A549 (cell line): ENCODE measurements at regions not wholly inside any gene's neighbourhood (a gene's known extent, or its start where the extent isn't known, plus 50 kb on each side); places are given as distances from the start of the nearest gene placed in this dataset.
A peak's percentile ranks its signal among the peaks of the same experiment; 100 is the strongest.

Source experiments
- ATAC-seq, 2 experiments: fragments of 200-7000 bp in 1 of 2; fragments of >200 bp in 1 of 2; cut with Nextera tagmentation in 1 of 2; cut with Tn5 transposase in 1 of 2; 3 replicates each; pipeline versions ENCODE4 v1.8.0 to v1.9.1; 2018 to 2020; ENCODE audit warnings: mild to moderate bottlenecking in 1 of 2, moderate library complexity in 1 of 2
- CTCF ChIA-PET: fragments of 300-600 bp; sonication (Branson Sonifier 250); formaldehyde crosslinking; extraction: SDS; loops from one replicate; lab custom pipeline; 2021; ENCODE audit warnings: antibody characterized with exemption, inconsistent platforms; lab: Yijun Ruan, JAX
- POLR2A ChIA-PET: fragments of 350-600 bp; formaldehyde crosslinking; extraction: SDS; loops from one replicate; lab custom pipeline; 2021; ENCODE audit warnings: antibody characterized with exemption, inconsistent platforms; lab: Yijun Ruan, JAX
- DNase-seq, 2 experiments: peaks; one replicate each; pipeline versions ENCODE4 v3.0.0 to v3.0.0-alpha.2; 2011 to 2016; ENCODE audit warnings: low read depth in 1 of 2, low spot score in 1 of 2
- FAIRE-seq: peaks from 2 replicates; lab custom pipeline; 2011; peaks lifted over from hg19 to GRCh38; lab: Jason Lieb, UNC
- H3K27ac ChIP-seq, 2 experiments: fragments of >200 bp; sonication (Bioruptor Twin); formaldehyde crosslinking; 3 replicates each; pipeline ENCODE4 v1.5.1; 2016 to 2017
- H3K4me1 ChIP-seq: fragments of >200 bp; sonication (Bioruptor Twin); formaldehyde crosslinking; 3 replicates; pipeline ENCODE4 v1.6.1; 2016
- H3K4me2 ChIP-seq: fragments of >200 bp; sonication (Bioruptor Twin); formaldehyde crosslinking; 3 replicates; pipeline ENCODE4 v1.6.1; 2016
- H3K4me3 ChIP-seq: fragments of >200 bp; sonication (Bioruptor Twin); formaldehyde crosslinking; 3 replicates; pipeline ENCODE4 v1.5.1; 2016
- H3K9me3 ChIP-seq: fragments of >200 bp; sonication (Bioruptor Twin); formaldehyde crosslinking; 3 replicates; pipeline ENCODE4 v1.6.1; 2016
- CHD2 ChIP-seq: fragments of 150-350 bp; IDR thresholded peaks from 2 replicates; pipeline ENCODE4 v1.6.1; 2014; ENCODE audit warnings: low read length; ENCODE audit not compliant: partially characterized antibody
- CTCF ChIP-seq: fragments of >200 bp; sonication (Bioruptor Twin); formaldehyde crosslinking; IDR thresholded peaks from 3 replicates; pipeline ENCODE4 v1.5.1; 2016
- EHMT2 ChIP-seq: fragments of 200-600 bp; sonication (generic); IDR thresholded peaks from 2 replicates; pipeline ENCODE4 v1.6.1; 2016; ENCODE audit warnings: antibody characterized with exemption, low read depth, mild to moderate bottlenecking, moderate library complexity
- ESRRA ChIP-seq: fragments of 150-350 bp; IDR thresholded peaks from 2 replicates; pipeline ENCODE4 v1.6.1; 2014; ENCODE audit warnings: mild to moderate bottlenecking, low read length, borderline replicate concordance
- HDAC2 ChIP-seq: fragments of 200-600 bp; sonication (generic); IDR thresholded peaks from 2 replicates; pipeline ENCODE4 v1.6.1; 2016
- HES2 ChIP-seq: fragments of >200 bp; sonication (Bioruptor Twin); formaldehyde crosslinking; IDR thresholded peaks from 2 replicates; pipeline ENCODE4 v1.6.1; 2016
- HOXB13 ChIP-seq: fragments of 250-450 bp; sonication (Bioruptor Pico); IDR thresholded peaks from 2 replicates; pipeline ENCODE4 v1.5.0; 2020; ENCODE audit warnings: low read depth, mild to moderate bottlenecking, moderate library complexity
- JUNB ChIP-seq: fragments of >200 bp; sonication (Bioruptor Twin); formaldehyde crosslinking; IDR thresholded peaks from 2 replicates; pipeline ENCODE4 v1.6.1; 2016
- KDM1A ChIP-seq: fragments of 200-600 bp; sonication (generic); IDR thresholded peaks from 2 replicates; pipeline ENCODE4 v1.6.1; 2016; ENCODE audit warnings: low read depth, mild to moderate bottlenecking
- MAFK ChIP-seq: fragments of 450-650 bp; IDR thresholded peaks from 2 replicates; pipeline ENCODE4 v1.6.1; 2014; ENCODE audit not compliant: partially characterized antibody
- MYC ChIP-seq: IDR thresholded peaks from 2 replicates; pipeline ENCODE4 v1.6.1; 2012; ENCODE audit warnings: mild to moderate bottlenecking, inconsistent platforms, low read length, improper control_type of control experiment, borderline replicate concordance
- RARB ChIP-seq: fragments of 250-450 bp; sonication (Bioruptor Pico); IDR thresholded peaks from 2 replicates; pipeline ENCODE4 v1.8.0; 2021; ENCODE audit warnings: mild to moderate bottlenecking, moderate library complexity
- RCOR1 ChIP-seq: fragments of 150-350 bp; IDR thresholded peaks from 2 replicates; pipeline ENCODE4 v1.6.1; 2014; ENCODE audit warnings: antibody characterized with exemption, low read length, low read depth
- RNF2 ChIP-seq: fragments of 200-600 bp; sonication (generic); IDR thresholded peaks from 2 replicates; pipeline ENCODE4 v1.6.1; 2016; ENCODE audit warnings: low read depth, mild to moderate bottlenecking, antibody characterized with exemption, moderate library complexity, borderline replicate concordance
- SMC3 ChIP-seq: fragments of >200 bp; sonication (Bioruptor Twin); formaldehyde crosslinking; IDR thresholded peaks from 3 replicates; pipeline ENCODE4 v1.6.1; 2018; ENCODE audit warnings: inconsistent platforms
- TFCP2L1 ChIP-seq: fragments of 250-450 bp; sonication (Bioruptor Pico); IDR thresholded peaks from 2 replicates; pipeline ENCODE4 v1.5.0; 2021; ENCODE audit warnings: mild to moderate bottlenecking
- TP53 ChIP-seq: fragments of 250-450 bp; sonication (Bioruptor Pico); IDR thresholded peaks from 2 replicates; pipeline ENCODE4 v1.5.0; 2021; ENCODE audit warnings: mild to moderate bottlenecking, moderate library complexity
- ZFP36 ChIP-seq: fragments of 450-650 bp; IDR thresholded peaks from 2 replicates; pipeline ENCODE4 v1.6.1; 2014; ENCODE audit warnings: borderline replicate concordance; ENCODE audit not compliant: partially characterized antibody
- WGBS: methylation state at CpG from one replicate; pipeline ENCODE4 v1.1.6; 2017; ENCODE audit errors: missing lambda C conversion rate; 5-methylcytosine and 5-hydroxymethylcytosine counted together
- TF ChIP-seq, protein P1 (sequence below): fragments of >200 bp; sonication (Bioruptor Twin); formaldehyde crosslinking; IDR thresholded peaks from 3 replicates; pipeline ENCODE4 v1.6.1; 2016
- TF ChIP-seq, protein P2 (sequence below): fragments of 250-450 bp; sonication (Bioruptor Pico); IDR thresholded peaks from 2 replicates; pipeline ENCODE4 v1.5.0; 2020; ENCODE audit warnings: low read depth, mild to moderate bottlenecking, moderate library complexity

DNA sequence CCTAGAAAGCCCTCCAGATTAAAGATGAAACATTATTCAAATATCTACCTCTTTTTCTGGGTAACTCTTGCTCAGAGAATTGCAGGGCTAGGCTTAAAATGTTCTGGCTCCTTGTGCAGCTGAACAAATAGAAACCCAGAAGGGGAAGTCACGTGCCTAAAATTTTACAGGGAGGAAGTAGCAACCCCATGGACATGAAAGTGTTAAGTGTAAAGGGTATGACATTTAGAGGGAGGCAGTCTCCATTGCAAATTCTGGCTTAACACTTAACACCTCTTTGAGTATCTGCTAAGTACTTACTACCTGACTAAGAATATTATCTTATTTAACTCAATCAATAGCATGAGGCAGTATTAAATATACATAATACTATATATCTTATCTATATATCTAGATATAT is 376.1 kb upstream of the ERCC4 start (continued):
- TF ChIP-seq, protein P1, sequence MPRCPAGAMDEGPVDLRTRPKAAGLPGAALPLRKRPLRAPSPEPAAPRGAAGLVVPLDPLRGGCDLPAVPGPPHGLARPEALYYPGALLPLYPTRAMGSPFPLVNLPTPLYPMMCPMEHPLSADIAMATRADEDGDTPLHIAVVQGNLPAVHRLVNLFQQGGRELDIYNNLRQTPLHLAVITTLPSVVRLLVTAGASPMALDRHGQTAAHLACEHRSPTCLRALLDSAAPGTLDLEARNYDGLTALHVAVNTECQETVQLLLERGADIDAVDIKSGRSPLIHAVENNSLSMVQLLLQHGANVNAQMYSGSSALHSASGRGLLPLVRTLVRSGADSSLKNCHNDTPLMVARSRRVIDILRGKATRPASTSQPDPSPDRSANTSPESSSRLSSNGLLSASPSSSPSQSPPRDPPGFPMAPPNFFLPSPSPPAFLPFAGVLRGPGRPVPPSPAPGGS: no peak
- no peak for TF ChIP-seq TFCP2L1 (CRISPR knock-in tag)

DNA sequence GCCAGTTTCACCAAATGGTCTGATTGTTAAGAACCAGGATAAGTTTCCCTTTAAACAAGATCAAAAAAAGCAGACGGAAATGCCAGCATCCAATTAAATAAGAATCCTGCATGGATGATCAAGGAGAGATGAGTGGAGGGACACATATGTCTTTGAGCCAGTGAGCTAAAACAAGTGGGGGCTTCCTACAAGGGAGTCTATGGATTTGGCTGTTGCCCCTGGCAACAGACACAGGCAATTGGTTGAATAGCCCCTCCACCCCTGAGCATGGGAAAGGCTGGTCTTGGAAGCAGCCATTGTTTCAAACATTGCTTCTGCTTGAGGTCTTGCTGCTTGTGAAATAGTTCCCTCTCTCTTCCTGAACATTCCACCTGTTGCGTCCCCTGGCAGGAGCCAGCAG is 374.7 kb upstream of the ERCC4 start:
- no peak for TF ChIP-seq CTCF
- TF ChIP-seq HOXB13 (CRISPR knock-in tag): no peak
- TF ChIP-seq EHMT2: no peak
- no peak for TF ChIP-seq ZFP36
- TF ChIP-seq RARB: no peak
- TF ChIP-seq JUNB: no peak
- 5% methylated on average over 2 of the region's 2 CpGs for WGBS
- ChIA-PET CTCF (no interaction called here), POLR2A (no interaction called here)
- no peak for DNase-seq
- no peaks in the 10 kb centered on the region for H3K4me1 ChIP-seq
- H3K27ac ChIP-seq: no peak overlapping the region
- no peak for ATAC-seq
- H3K4me2 ChIP-seq: no peak overlapping the region
- FAIRE-seq: no peak
- no peak overlapping the region for H3K4me3 ChIP-seq
- no peaks in the 10 kb centered on the region for H3K9me3 ChIP-seq

- no peak overlapping the region for H3K4me2 ChIP-seq
- no peak for FAIRE-seq
- TF ChIP-seq SMC3: no peak
- TF ChIP-seq MAFK: peak; percentile 61
- ChIA-PET CTCF (interaction anchor here (1.3 kb wide), 1 partner anchor 12 kb away, joined by 3 read pairs; no protein-coding TSS in a partner anchor), POLR2A (no interaction called here)
- H3K9me3 ChIP-seq: no peaks in the 10 kb centered on the region
- no peak overlapping the region for H3K27ac ChIP-seq
- WGBS: 20% methylated on average over 6 of the region's 6 CpGs
- no peak overlapping the region for H3K4me3 ChIP-seq
- H3K4me1 ChIP-seq: no peaks in the 10 kb centered on the region
- no peak for ATAC-seq
- no peak for DNase-seq
These were observed 369.7 kb upstream of the ERCC4 start for GRCh38 chr16:13550254-13550653.

- no peaks in the 10 kb centered on the region for H3K9me3 ChIP-seq
- H3K4me3 ChIP-seq: no peak overlapping the region
- no peak overlapping the region for H3K4me2 ChIP-seq
- TF ChIP-seq RCOR1: no peak
- no peak for TF ChIP-seq TP53 (CRISPR knock-in tag)
- TF ChIP-seq HES2: no peak
- TF ChIP-seq, protein P1: no peak
- no peak for TF ChIP-seq MYC
- TF ChIP-seq ESRRA: no peak
- TF ChIP-seq TFCP2L1 (CRISPR knock-in tag): no peak
- TF ChIP-seq HDAC2: no peak
- TF ChIP-seq RNF2: no peak
- TF ChIP-seq CHD2: no peak
- no peak for TF ChIP-seq CTCF
- TF ChIP-seq, protein P2, sequence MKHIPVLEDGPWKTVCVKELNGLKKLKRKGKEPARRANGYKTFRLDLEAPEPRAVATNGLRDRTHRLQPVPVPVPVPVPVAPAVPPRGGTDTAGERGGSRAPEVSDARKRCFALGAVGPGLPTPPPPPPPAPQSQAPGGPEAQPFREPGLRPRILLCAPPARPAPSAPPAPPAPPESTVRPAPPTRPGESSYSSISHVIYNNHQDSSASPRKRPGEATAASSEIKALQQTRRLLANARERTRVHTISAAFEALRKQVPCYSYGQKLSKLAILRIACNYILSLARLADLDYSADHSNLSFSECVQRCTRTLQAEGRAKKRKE (CRISPR knock-in tag): no peak
- no peak for TF ChIP-seq KDM1A
- DNase-seq (no peak), ATAC-seq (peak in 1 of 2 experiments; percentile 54; a peak in 1 of 6 replicates), FAIRE-seq (no peak)
- 19% methylated on average over 15 of the region's 15 CpGs for WGBS
- no peak overlapping the region for H3K27ac ChIP-seq
- no peaks in the 10 kb centered on the region for H3K4me1 ChIP-seq
- POLR2A ChIA-PET: no interaction called here
- CTCF ChIA-PET: interaction anchor here (1.3 kb wide), 1 partner anchor 64 kb away, joined by 3 read pairs; no protein-coding TSS in a partner anchor
These were observed 367.6 kb upstream of the ERCC4 start for GRCh38 chr16:13552062-13552959.
